H1 (cell line): ENCODE measurements at regions not wholly inside any gene's neighbourhood (a gene's known extent, or its start where the extent isn't known, plus 50 kb on each side); places are given as distances from the start of the nearest gene placed in this dataset.

Experiments used
- BRCA1 ChIP-seq: IDR thresholded peaks from 2 replicates; pipeline ENCODE4 v1.6.1; 2012; ENCODE audit warnings: low read depth, low read length, improper control_type of control experiment
- CHD7 ChIP-seq: fragments of 300-600 bp; sonication (generic); IDR thresholded peaks from 2 replicates; pipeline ENCODE4 v1.7.1; 2012; ENCODE audit warnings: low read length, moderate library complexity, mild to moderate bottlenecking, inconsistent platforms; ENCODE audit not compliant: insufficient replicate concordance
- SIRT6 ChIP-seq: IDR thresholded peaks from one replicate; pipeline ENCODE4 v1.7.1; 2012; ENCODE audit warnings: low read length, inconsistent platforms

DNA sequence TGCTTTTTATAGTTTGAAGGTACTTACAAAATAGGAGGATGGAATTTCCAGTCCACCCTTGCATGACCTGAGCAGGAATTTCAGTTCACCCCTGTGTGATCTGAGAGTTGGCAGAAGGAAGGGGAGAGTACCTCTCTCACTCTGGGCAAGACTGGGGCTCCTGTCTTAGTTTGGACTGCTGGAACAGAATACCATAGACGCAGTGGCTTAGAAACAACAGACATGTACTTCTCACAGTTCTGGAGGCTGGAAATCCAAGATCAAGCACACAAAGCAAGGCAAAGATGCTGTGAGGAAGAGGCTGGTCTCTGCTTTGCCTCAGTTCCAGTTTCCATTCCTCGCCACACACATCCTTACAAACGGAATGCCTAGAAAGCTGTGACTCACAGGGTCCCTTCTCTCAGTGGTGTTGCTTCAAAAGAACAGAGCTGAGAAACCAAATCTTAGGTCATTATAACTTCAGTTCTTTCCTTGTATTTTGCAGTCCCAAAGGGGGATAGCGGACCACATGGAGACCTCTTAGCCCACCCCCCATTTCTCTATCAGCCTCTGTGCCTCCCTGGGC is 108.8 kb upstream of the HAAO start (continued):
- TF ChIP-seq CHD7 (no peak), SIRT6 (no peak), BRCA1 (no peak)
- TF ChIP-seq, all 59 proteins: peak for 0
